K562 (cell line): ENCODE measurements at regions not wholly inside any gene's neighbourhood (a gene's known extent, or its start where the extent isn't known, plus 50 kb on each side); places are given as distances from the start of the nearest gene placed in this dataset.
A peak's percentile ranks its signal among the peaks of the same experiment; 100 is the strongest.

ENCODE experiments used
- ATAC-seq: fragments of 200-7000 bp; cut with Tn5 transposase; 3 replicates; pipeline ENCODE4 v1.9.1; 2020; ENCODE audit warnings: moderate library complexity
- BruUV-seq: library from RNA; stranded (reverse); fragments of 400-500 nt; replicated peaks from 2 replicates; lab custom pipeline; 2021; lab: Mats Ljungman, UMichigan
- CTCF ChIA-PET: fragments of 300-600 bp; formaldehyde crosslinking; extraction: SDS; loops from one replicate; lab custom pipeline; 2021; ENCODE audit warnings: low intra/inter-chr PET ratio; lab: Yijun Ruan, JAX
- POLR2A ChIA-PET: fragments of 300-600, 350-650 bp; sonication (Branson Sonifier 250); formaldehyde crosslinking; extraction: SDS; loops from one replicate; lab custom pipeline; 2021; ENCODE audit warnings: antibody characterized with exemption, inconsistent platforms; lab: Yijun Ruan, JAX
- DNase-seq, 4 experiments: peaks; one replicate each; pipeline versions ENCODE4 v3.0.0 to v3.0.0-alpha.2; 2011 to 2018; ENCODE audit warnings: low spot score in 3 of 4, mixed read lengths in 3 of 4; ENCODE audit errors: extremely low read depth in 1 of 4
- FAIRE-seq: peaks from 2 replicates; lab custom pipeline; 2011; peaks lifted over from hg19 to GRCh38; lab: Jason Lieb, UNC
- H2AFZ ChIP-seq: 2 replicates; pipeline ENCODE4 v1.6.0; 2011; ENCODE audit warnings: low read depth, low read length, control low read depth, inconsistent platforms
- H3K27ac ChIP-seq: fragments of 200-600 bp; 3 replicates; pipeline ENCODE4 v1.8.0; 2011; ENCODE audit warnings: low read depth, mild to moderate bottlenecking, control low read depth, inconsistent platforms, low read length, moderate library complexity, mixed read lengths; ENCODE audit errors: extremely low read depth
- H3K27me3 ChIP-seq, 2 experiments: fragments of 300-600 bp in 1 of 2; 2 replicates in 1 of 2; 3 replicates in 1 of 2; pipeline versions ENCODE4 v1.6.0 to v1.8.0; 2011; ENCODE audit warnings: inconsistent platforms in 2 of 2, low read length in 2 of 2, mild to moderate bottlenecking in 1 of 2, mixed read lengths in 1 of 2, moderate library complexity in 1 of 2; ENCODE audit not compliant: control insufficient read depth in 2 of 2, insufficient read depth in 2 of 2
- H3K36me3 ChIP-seq: fragments of 300-600 bp; 3 replicates; pipeline ENCODE4 v1.8.0; 2011; ENCODE audit warnings: mild to moderate bottlenecking, low read length, inconsistent platforms; ENCODE audit not compliant: control insufficient read depth, insufficient read depth
- H3K4me1 ChIP-seq, 2 experiments: fragments of 200-600 bp in 1 of 2; replicated peaks in 1 of 2; 2 replicates in 1 of 2; 3 replicates in 1 of 2; pipeline versions ENCODE4 v1.5.1 to v1.8.0; 2011; ENCODE audit warnings: inconsistent platforms in 2 of 2, low read length in 2 of 2, mild to moderate bottlenecking in 1 of 2, mixed read lengths in 1 of 2, moderate library complexity in 1 of 2; ENCODE audit not compliant: control insufficient read depth in 2 of 2, insufficient read depth in 2 of 2
- H3K4me2 ChIP-seq: 2 replicates; pipeline ENCODE4 v1.6.1; 2011; ENCODE audit warnings: low read length, control low read depth, inconsistent platforms, mixed read lengths; ENCODE audit not compliant: insufficient read depth
- H3K4me3 ChIP-seq: fragments of 200-600 bp; sonication (generic), shearing (Covaris generic); 2 replicates; pipeline ENCODE4 v1.5.1; 2016; ENCODE audit warnings: control low read depth, inconsistent platforms
- H3K79me2 ChIP-seq: fragments of 200-600 bp; 3 replicates; pipeline ENCODE4 v1.8.0; 2011; ENCODE audit warnings: low read length, inconsistent platforms; ENCODE audit not compliant: control insufficient read depth, insufficient read depth
- H3K9ac ChIP-seq, 2 experiments: 2 replicates each; pipeline versions ENCODE4 v1.6.0 to v1.6.1; 2011; ENCODE audit warnings: low read depth in 2 of 2, low read length in 2 of 2, control low read depth in 1 of 2, inconsistent platforms in 1 of 2, mild to moderate bottlenecking in 1 of 2, mixed read lengths in 1 of 2; ENCODE audit not compliant: insufficient read depth in 1 of 2
- H3K9me1 ChIP-seq: one replicate; pipeline ENCODE4 v1.6.0; 2011; ENCODE audit warnings: inconsistent platforms, mild to moderate bottlenecking, low read length, moderate library complexity; ENCODE audit not compliant: control insufficient read depth, insufficient read depth
- H3K9me3 ChIP-seq: replicated peaks from 2 replicates; pipeline ENCODE4 v1.5.1; 2011; ENCODE audit warnings: low read depth, low read length, inconsistent platforms; ENCODE audit not compliant: control insufficient read depth, insufficient read depth
- H4K20me1 ChIP-seq: replicated peaks from 2 replicates; pipeline ENCODE4 v1.6.1; 2011; ENCODE audit warnings: low read length, inconsistent platforms, mixed read lengths; ENCODE audit not compliant: control insufficient read depth, insufficient read depth
- ARID2 ChIP-seq: fragments of 450-650 bp; IDR thresholded peaks from 2 replicates; pipeline ENCODE4 v1.6.1; 2017; ENCODE audit warnings: antibody characterized with exemption, mild to moderate bottlenecking
- EGR1 ChIP-seq: fragments of 450-650 bp; conservative IDR thresholded peaks from 2 replicates; pipeline ENCODE4 v1.6.1; 2017; ENCODE audit warnings: mild to moderate bottlenecking
- GTF2E2 ChIP-seq: fragments of 200-800 bp; sonication (Bioruptor generic); IDR thresholded peaks from 2 replicates; pipeline ENCODE4 v1.6.1; 2016; ENCODE audit warnings: missing genetic modification characterization, missing compliant biosample characterization
- HDGF ChIP-seq: fragments of 450-650 bp; IDR thresholded peaks from 2 replicates; pipeline ENCODE4 v1.6.1; 2016
- MXI1 ChIP-seq: IDR thresholded peaks from 2 replicates; pipeline ENCODE4 v1.6.1; 2011; ENCODE audit warnings: low read depth, mild to moderate bottlenecking, improper control_type of control experiment, low read length
- NCOR1 ChIP-seq: fragments of 450-650 bp; IDR thresholded peaks from 2 replicates; pipeline ENCODE4 v1.6.1; 2016; ENCODE audit warnings: mild to moderate bottlenecking, moderate library complexity
- OTX1 ChIP-seq: fragments of 450-650 bp; formaldehyde crosslinking; IDR thresholded peaks from 2 replicates; pipeline ENCODE4 v1.4.0; 2022; ENCODE audit warnings: mild to moderate bottlenecking
- RBM25 ChIP-seq: fragments of 200-400 bp; formaldehyde crosslinking; IDR thresholded peaks from 2 replicates; pipeline ENCODE4 v1.6.1; 2018; ENCODE audit warnings: low read length, low read depth, moderate library complexity; ENCODE audit not compliant: severe bottlenecking
- RNF2 ChIP-seq: sonication (generic); IDR thresholded peaks from 2 replicates; pipeline ENCODE4 v1.6.1; 2016
- SIN3B ChIP-seq: fragments of 450-650 bp; IDR thresholded peaks from 2 replicates; pipeline ENCODE4 v1.6.1; 2017; ENCODE audit warnings: low read depth, mild to moderate bottlenecking, moderate library complexity
- TBP ChIP-seq: optimal IDR thresholded peaks from 2 replicates; pipeline ENCODE3; 2011; ENCODE audit warnings: low read depth, low read length, improper control_type of control experiment
- USF2 ChIP-seq: sonication (generic); formaldehyde crosslinking; IDR thresholded peaks from 2 replicates; pipeline ENCODE4 v1.5.0; 2020; ENCODE audit warnings: missing genetic modification reagents
- ZBTB17 ChIP-seq: fragments of 450-650 bp; formaldehyde crosslinking; IDR thresholded peaks from 2 replicates; pipeline ENCODE4 v1.4.0; 2020; ENCODE audit warnings: mild to moderate bottlenecking
- ZNF280A ChIP-seq: fragments of 450-650 bp; IDR thresholded peaks from 2 replicates; pipeline ENCODE4 v1.6.1; 2018; ENCODE audit warnings: mild to moderate bottlenecking, low read depth; ENCODE audit not compliant: partially characterized antibody
- ZSCAN29 ChIP-seq: fragments of 450-650 bp; IDR thresholded peaks from 2 replicates; pipeline ENCODE4 v1.6.1; 2017
- WGBS: fragments of 100-300 bp; shearing (Covaris generic); methylation state at CpG from one replicate; pipeline ENCODE4 v1.1.6; 2016; ENCODE audit warnings: low coverage, mixed read lengths; ENCODE audit not compliant: insufficient coverage; ENCODE audit errors: missing lambda C conversion rate; 5-methylcytosine and 5-hydroxymethylcytosine counted together
- in situ Hi-C: fragments of 300-500 bp; cut with MboI; formaldehyde crosslinking; loops from 4 replicates; pipeline ENCODE4 v1.15.0; 2018; ENCODE audit warnings: inconsistent platforms, mixed read lengths
- intact Hi-C: fragments of 100-400 bp; cut with micrococcal nuclease; formaldehyde crosslinking; loops from 2 replicates; pipeline ENCODE4 v1.14.2; 2022
- TF ChIP-seq, protein P1 (sequence below): fragments of 450-650 bp; IDR thresholded peaks from 2 replicates; pipeline ENCODE4 v1.6.1; 2016
- TF ChIP-seq, protein P2 (sequence below): IDR thresholded peaks from 2 replicates; pipeline ENCODE4 v1.6.1; 2016; ENCODE audit warnings: missing genetic modification characterization, missing compliant biosample characterization

DNA sequence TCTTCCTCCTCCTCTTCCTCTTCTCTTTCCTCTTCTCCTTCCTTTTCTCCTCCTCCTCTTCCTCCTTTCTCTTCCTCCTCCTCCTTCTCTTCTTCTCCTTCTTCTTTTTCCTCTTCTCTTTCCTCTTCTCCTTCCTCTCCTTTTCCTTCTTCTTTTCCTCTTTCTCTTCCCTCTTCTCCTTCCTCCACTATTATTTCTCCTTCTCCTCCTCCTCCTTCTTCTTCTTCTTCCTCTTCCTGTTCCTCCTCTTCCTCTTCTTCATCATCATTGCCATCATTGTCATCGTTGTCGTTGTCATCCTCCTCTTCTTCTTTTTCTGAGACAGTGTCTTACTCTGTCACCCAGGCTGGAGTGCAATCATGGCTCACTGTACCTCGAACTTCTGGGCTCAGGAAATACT, 256.3 kb upstream of the SOX4 start:
- intact Hi-C loops: no loop called here
- H2AFZ ChIP-seq: no peak overlapping the region
- H3K9ac ChIP-seq: no peak overlapping the region
- no peak overlapping the region for H3K27ac ChIP-seq
- FAIRE-seq (no peak), ATAC-seq (no peak), DNase-seq (no peak)
- no TSS peak for BruUV-seq
- no peaks in the 10 kb centered on the region for H3K4me1 ChIP-seq
- TF ChIP-seq ZBTB17 (CRISPR knock-in tag) (no peak), RNF2 (no peak), ZNF280A (no peak), TBP (no peak), ARID2 (no peak), ZSCAN29 (no peak), RBM25 (no peak), EGR1 (no peak), OTX1 (CRISPR knock-in tag) (0 out of 2 replicates have a peak, but pooled peaks have one; percentile 35), HDGF (no peak), NCOR1 (no peak), MXI1 (no peak), SIN3B (no peak), USF2 (CRISPR knock-in tag) (no peak), GTF2E2 (tag) (no peak)
- TF ChIP-seq, protein P1, sequence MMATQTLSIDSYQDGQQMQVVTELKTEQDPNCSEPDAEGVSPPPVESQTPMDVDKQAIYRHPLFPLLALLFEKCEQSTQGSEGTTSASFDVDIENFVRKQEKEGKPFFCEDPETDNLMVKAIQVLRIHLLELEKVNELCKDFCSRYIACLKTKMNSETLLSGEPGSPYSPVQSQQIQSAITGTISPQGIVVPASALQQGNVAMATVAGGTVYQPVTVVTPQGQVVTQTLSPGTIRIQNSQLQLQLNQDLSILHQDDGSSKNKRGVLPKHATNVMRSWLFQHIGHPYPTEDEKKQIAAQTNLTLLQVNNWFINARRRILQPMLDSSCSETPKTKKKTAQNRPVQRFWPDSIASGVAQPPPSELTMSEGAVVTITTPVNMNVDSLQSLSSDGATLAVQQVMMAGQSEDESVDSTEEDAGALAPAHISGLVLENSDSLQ: no peak
- TF ChIP-seq, protein P2, sequence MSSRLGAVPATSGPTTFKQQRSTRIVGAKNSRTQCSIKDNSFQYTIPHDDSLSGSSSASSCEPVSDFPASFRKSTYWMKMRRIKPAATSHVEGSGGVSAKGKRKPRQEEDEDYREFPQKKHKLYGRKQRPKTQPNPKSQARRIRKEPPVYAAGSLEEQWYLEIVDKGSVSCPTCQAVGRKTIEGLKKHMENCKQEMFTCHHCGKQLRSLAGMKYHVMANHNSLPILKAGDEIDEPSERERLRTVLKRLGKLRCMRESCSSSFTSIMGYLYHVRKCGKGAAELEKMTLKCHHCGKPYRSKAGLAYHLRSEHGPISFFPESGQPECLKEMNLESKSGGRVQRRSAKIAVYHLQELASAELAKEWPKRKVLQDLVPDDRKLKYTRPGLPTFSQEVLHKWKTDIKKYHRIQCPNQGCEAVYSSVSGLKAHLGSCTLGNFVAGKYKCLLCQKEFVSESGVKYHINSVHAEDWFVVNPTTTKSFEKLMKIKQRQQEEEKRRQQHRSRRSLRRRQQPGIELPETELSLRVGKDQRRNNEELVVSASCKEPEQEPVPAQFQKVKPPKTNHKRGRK: peak; percentile 58
- in situ Hi-C loops: no loop called here
- peaks cover 9 to 10% of the 10 kb centered on the region in 2 experiments; a peak in 3 of 5 replicates for H3K27me3 ChIP-seq
- no peak overlapping the region for H3K4me3 ChIP-seq
- 0% methylated on average over 3 of the region's 3 CpGs for WGBS
- H3K9me3 ChIP-seq: no peaks in the 10 kb centered on the region
- ChIA-PET CTCF (no interaction called here), POLR2A (interaction anchor here (0.6 kb wide), 1 partner anchor 215 kb away, joined by 3 read pairs; no protein-coding TSS in a partner anchor)
- H3K9me1 ChIP-seq: no peaks in the 10 kb centered on the region
- H3K36me3 ChIP-seq: no peaks in the 10 kb centered on the region
- no peak overlapping the region for H3K4me2 ChIP-seq
- no peaks in the 10 kb centered on the region for H3K79me2 ChIP-seq
- H4K20me1 ChIP-seq: no peaks in the 10 kb centered on the region
